ENCODE measurements at regions not wholly inside any gene's neighbourhood (a gene's known extent, or its start where the extent isn't known, plus 50 kb on each side); places are given as distances from the start of the nearest gene placed in this dataset.
"Not testable (repeated sequence)": the region's sequence is repeated elsewhere in the genome, so short reads cannot be mapped to it uniquely, and the experiment has no call there.

GRCh38 chr20:53891306-53891894 lies 179.0 kb downstream of the BCAS1 start:
- no peak for DNase-seq (ENCODE audit: low read depth in 2 of 2)

DNA sequence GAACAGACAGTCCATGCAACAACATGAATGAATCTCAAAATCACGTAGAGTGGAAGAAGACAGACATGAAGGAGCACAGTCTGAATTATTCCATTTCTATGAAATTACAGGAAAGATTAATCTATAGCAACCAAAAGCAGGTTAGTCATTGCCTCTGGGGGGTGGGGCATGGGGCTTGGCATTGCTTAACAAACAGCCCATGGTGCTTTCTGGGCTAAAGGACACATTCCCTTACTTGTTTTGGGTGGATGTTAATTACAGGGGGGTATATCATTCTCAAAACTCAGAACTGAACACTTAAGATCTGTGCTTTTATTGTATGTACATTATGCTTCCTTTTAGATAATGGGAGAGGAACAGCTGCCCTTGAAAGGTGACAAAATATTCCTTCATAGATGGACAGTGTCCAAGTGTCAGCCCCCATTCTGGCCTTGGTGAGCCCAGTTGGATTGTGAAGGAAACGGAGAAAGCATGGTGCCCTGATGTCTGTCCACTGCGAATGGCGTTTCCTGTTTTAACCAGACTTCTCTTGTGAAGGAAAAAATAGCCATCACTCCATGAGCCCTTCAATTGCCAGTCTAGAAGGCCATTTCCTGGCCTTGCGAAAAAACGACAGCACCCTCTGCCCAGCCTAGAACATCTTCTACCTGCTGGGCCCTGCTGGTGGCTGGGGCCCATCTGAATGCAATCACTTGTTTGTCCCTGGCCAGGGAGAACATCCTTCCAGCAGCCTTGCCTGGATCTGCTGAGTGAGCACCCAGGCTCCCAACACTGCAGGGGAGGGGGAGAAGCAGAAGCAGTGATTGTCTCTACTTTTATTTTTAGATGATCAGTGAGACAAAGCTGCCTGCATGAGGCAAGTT lies 179.7 kb downstream of the BCAS1 start:
- no peak for DNase-seq (ENCODE audit: low read depth in 2 of 2)

- no peak for DNase-seq (ENCODE audit: low read depth in 2 of 2)
These were observed 180.8 kb downstream of the BCAS1 start for GRCh38 chr20:53889411-53890148.

DNA sequence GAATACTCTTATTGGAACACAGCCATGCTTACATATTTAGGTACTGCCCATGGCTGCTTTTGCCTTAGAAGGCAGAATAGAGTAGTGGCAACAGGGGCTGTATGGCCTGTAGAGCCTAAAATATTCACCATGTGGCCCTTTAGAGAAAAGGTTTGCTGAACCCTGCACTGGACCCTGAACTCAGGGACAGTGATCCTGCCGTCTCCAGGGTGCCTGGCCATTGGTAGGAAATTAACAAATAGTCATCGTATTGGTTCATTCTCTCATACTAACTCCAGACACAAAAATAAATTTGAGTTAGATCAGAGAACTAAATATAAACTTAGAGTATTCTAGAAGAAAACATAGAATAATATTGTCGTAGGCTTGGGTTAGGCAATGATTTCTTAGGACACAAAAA lies 181.4 kb downstream of the BCAS1 start:
- DNase-seq (ENCODE audit: low read depth in 2 of 2): no peak

DNA sequence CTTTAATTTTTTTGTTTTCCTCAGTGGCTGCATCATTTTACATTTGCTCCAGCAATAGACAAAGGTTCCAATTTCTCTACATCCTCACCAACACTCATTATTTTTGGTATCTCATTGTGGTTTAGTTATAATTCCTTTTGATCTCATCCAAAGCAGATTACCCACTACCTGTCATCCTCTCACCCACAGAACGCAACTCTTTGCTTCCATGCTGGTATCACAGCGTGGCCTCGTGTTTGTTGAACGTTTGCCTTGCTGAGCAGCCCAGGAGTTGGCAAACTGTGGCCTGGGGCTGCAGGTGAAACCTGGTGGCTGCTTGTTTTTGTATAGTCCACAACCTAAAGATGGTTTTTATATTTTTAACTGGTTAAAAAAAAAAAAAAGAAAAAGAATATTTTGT lies 181.9 kb downstream of the BCAS1 start:
- no peak for DNase-seq (ENCODE audit: low read depth in 2 of 2)

DNA sequence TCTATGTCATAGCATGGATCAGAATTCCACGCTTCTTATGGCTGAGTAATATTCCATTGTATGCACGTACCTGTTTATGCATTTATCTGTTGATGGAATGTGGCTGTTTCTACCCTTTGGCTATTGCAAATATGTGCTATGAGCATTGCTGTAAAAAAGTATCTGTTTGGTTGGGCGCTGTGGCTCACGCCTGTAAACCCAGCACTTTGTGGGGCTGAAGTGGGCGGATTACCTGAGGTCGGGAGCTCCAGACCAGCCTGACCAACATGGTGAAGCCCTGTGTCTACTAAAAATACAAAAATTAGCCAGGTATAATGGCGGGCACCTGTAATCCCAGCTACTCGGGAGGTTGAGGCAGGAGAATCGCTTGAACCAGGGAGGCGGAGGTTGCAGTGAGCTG lies 182.4 kb downstream of the BCAS1 start:
- DNase-seq (ENCODE audit: low read depth in 2 of 2): no peak

DNA sequence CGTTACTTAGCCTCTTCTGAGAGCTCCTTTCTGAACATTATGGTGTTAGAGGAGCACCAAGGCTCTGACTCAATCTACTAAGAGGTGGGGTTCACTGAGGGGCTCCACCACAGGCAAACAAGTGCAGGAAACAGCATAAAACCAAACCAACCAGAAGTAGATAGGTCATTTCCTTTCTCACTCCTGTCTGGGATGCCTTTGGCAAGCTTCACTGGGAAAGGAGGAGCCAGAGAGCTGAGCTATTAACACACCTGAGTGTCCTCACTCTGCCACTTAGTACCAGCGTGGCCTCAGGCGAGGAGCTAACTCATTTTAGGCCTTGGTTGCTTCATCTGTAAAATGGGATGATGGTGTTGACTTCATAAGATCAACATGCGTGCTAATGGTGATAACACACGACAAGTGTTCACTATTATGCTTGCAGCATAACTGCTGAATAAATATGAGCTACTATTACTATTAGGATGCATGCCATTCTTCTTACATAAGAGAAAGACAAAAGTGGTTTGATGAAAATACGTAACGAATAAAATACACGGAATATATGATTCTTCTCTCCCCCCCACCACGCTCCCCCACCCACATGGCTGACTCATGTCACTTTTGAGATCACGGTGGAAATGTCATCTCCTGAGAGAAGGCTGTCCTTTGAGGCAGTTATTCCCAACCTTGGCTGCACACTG lies 185.4 kb downstream of the BCAS1 start:
- DNase-seq (ENCODE audit: low read depth in 2 of 2): no peak

DNA sequence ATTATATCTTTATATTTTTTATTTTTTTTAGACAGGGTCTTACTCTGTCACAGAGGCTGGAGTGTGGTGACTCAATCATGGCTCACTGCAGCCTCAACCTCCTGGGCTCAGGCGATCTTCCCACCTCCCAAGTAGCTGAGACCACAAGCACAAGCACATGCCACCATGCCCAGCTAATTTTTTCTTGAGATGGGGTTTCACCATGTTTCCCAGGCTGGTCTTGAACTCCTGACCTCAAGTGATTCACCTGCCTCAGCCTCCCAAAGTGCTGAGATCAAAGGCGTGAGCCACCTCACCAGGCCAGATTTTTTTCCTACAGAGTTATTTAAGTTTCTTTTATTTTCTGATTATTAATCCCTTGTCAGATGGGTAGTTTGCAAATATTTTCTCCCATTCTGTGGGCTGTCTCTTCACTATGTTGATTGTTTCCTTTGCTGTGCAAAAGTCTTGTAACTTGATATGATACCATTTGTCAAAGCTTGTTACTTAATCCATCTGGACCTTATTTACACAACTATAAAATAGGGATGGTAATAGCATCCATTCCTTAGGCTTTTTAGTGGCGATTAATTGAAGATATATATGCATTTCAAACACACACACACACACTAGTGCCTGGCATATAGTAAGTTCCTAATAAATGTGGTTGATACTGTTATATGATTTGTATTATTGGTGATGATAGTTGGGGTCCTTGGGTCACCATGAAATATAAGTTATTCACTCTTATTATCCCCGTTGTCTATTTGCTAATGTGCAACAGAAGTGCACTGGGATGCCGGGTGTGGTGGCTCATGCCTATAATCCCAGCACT lies 187.1 kb downstream of the BCAS1 start:
- no peak for DNase-seq (ENCODE audit: low read depth in 2 of 2)

DNA sequence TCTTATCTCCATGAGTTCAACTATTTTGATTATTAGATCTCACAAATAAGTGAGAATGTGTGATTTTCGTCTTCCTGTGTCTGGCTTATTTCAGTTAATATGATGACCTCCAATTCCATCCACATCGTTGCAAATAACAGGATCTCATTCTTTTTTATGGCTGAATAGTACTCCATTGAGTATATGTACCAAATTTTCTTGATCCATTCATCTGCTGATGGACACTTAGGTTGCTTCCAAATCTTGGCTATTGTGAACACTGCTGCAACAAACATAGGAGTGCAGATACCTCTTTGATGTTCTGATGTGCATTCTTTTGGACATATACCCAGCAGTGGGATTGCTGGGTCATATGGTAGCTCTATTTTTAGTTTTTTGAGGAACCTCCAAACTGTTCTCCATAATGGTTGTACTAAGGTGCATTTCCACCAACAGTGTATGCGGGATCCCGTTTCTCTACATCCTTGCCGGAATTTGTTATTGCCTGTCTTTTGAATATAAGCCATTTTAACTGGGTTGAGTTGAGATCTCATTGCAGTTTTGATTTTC lies 187.9 kb downstream of the BCAS1 start:
- not testable (repeated sequence) for DNase-seq (ENCODE audit: low read depth in 2 of 2)

GRCh38 chr20:53881362-53881761 lies 189.0 kb downstream of the BCAS1 start:
- no peak for DNase-seq (ENCODE audit: low read depth in 2 of 2)

DNA sequence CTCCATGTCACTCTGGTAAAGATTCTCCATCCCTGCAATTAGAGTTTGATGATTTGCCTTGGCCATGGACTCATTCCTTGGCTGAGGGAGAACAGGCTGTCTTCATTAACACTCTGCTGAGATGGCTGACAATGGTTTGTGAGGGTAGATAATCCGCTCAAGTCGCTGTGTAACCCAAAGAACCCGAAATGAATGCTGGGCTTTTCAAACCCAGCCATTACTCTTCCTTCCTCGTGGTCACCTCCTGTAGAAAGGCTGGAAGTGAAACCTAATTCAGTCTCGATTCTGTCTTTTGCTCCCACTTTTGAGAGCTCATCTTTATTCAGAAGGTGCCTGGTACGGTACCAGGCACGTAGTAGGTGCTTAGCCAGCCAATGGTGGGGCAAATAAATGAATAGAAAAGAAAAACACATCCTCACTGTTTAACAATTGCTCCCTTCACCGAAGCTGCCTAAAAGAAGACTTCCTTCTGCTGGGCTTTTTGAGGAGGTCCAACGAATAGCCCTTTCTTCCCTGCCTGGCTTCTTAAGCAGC lies 190.2 kb downstream of the BCAS1 start:
- no peak for DNase-seq (ENCODE audit: low read depth in 2 of 2)

- DNase-seq (ENCODE audit: low read depth in 2 of 2): no peak
These were observed 191.2 kb downstream of the BCAS1 start for GRCh38 chr20:53879048-53879684.

GRCh38 chr20:53878262-53879047 lies 191.9 kb downstream of the BCAS1 start:
- DNase-seq (ENCODE audit: low read depth in 2 of 2): no peak

DNA sequence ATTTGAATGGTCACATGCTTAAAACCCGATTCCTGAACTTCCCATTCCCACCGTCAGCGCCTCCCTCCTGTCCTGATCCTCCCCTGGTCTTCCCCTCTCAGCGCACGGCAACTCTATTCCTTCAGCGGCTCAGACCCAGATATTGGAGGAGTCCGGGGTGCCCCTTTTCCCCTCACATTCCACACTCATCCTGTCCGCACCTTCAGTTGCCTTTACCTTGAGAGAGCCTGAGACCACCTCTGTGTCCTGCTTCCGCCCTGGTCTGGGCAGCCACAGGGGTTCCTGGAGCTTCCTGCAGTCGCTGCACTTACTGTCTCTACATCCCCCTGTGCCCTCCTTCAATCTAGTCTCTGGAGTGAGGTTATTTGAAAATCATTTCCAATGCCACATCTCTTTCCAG lies 193.4 kb downstream of the BCAS1 start:
- DNase-seq (ENCODE audit: low read depth in 2 of 2): no peak

GRCh38 chr20:53876470-53876869 lies 193.9 kb downstream of the BCAS1 start:
- no peak for DNase-seq (ENCODE audit: low read depth in 2 of 2)

DNA sequence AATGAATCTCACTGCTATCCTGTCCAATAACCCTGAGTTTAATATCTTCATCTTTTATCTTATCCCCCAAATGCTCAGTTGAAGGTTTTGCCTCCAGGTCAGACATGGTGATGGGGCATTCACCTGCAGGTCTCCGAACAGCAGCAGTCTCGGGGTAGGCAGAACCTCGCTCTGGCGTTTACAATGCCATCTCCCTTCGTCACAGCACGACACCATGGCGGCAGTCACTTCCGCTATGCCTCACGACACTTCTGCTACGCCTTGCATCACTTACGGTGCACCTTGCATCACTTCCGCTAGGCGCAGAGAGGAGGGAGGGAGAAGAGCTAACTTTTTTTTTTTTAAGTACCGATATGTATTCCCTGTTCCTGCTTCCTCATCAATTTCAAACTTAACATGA lies 194.9 kb downstream of the BCAS1 start:
- no peak for DNase-seq (ENCODE audit: low read depth in 2 of 2)

GRCh38 chr20:53874706-53875105 lies 195.7 kb downstream of the BCAS1 start:
- no peak for DNase-seq (ENCODE audit: low read depth in 2 of 2)

GRCh38 chr20:53874104-53874503 lies 196.3 kb downstream of the BCAS1 start:
- DNase-seq (ENCODE audit: low read depth in 2 of 2): no peak

DNA sequence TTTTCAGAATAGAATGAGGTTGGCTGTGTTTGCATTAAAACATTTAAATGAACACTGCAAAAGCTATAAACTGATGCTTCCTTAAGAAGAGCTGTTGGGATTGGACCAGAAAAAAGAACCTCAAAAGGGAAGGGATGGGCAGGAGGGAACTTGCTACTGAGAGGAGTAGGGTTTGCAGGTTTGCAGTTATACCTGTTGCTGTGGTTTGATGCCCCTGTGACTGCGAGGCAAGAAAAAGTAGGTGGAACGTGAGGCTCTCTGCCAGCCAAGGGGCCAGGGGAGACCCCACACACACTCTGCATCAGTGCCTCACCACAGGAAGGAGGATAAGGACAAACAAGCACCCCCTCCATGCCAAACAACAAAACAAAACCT lies 197.2 kb downstream of the BCAS1 start:
- no peak for DNase-seq (ENCODE audit: low read depth in 2 of 2)
